CMK (cell line): ENCODE measurements at regions not wholly inside any gene's neighbourhood (a gene's known extent, or its start where the extent isn't known, plus 50 kb on each side); places are given as distances from the start of the nearest gene placed in this dataset.
"Not testable (repeated sequence)": the region's sequence is repeated elsewhere in the genome, so short reads cannot be mapped to it uniquely, and the experiment has no call there.

Experiments
- DNase-seq: peaks from one replicate; pipeline ENCODE4 v3.0.0-alpha.2; 2010; ENCODE audit warnings: low read depth

GRCh38 chr13:81383444-81383843 lies 1042.5 kb upstream of the SPRY2 start:
- no peak for DNase-seq

- DNase-seq, result no peak
Measured at GRCh38 chr13:81382246-81382645, 1041.3 kb upstream of the SPRY2 start.

GRCh38 chr13:81381560-81381959 lies 1040.6 kb upstream of the SPRY2 start:
- DNase-seq, result no peak

- no peak for DNase-seq
Measured at GRCh38 chr13:81379183-81379582, 1038.3 kb upstream of the SPRY2 start.

- no peak for DNase-seq
Measured at GRCh38 chr13:81377921-81378320, 1037.0 kb upstream of the SPRY2 start.

GRCh38 chr13:81375709-81376108 lies 1034.8 kb upstream of the SPRY2 start:
- DNase-seq, result no peak

- not testable (repeated sequence) for DNase-seq
Measured at GRCh38 chr13:81362711-81363110, 1021.8 kb upstream of the SPRY2 start.

- no peak for DNase-seq
Measured at GRCh38 chr13:81350056-81350455, 1009.1 kb upstream of the SPRY2 start.

GRCh38 chr13:81340118-81341069 lies 999.5 kb upstream of the SPRY2 start:
- DNase-seq, result not testable (repeated sequence)

- DNase-seq, result not testable (repeated sequence)
Measured at GRCh38 chr13:81339666-81340065, 998.7 kb upstream of the SPRY2 start.

GRCh38 chr13:81334481-81334880 lies 993.6 kb upstream of the SPRY2 start:
- DNase-seq, result no peak

- DNase-seq, result no peak
Measured at GRCh38 chr13:81326913-81327312, 986.0 kb upstream of the SPRY2 start.

- DNase-seq, result no peak
Measured at GRCh38 chr13:81320516-81320915, 979.6 kb upstream of the SPRY2 start.

GRCh38 chr13:81319351-81319750 lies 978.4 kb upstream of the SPRY2 start:
- no peak for DNase-seq

- DNase-seq, result no peak
Measured at GRCh38 chr13:81318231-81319019, 977.5 kb upstream of the SPRY2 start.

- no peak for DNase-seq
Measured at GRCh38 chr13:81314461-81314860, 973.5 kb upstream of the SPRY2 start.

GRCh38 chr13:81305928-81306327 lies 965.0 kb upstream of the SPRY2 start:
- no peak for DNase-seq

GRCh38 chr13:81304121-81304659 lies 963.3 kb upstream of the SPRY2 start:
- DNase-seq, result no peak

- DNase-seq, result no peak
Measured at GRCh38 chr13:81302677-81303076, 961.8 kb upstream of the SPRY2 start.

- DNase-seq, result no peak
Measured at GRCh38 chr13:81302125-81302524, 961.2 kb upstream of the SPRY2 start.

- DNase-seq, result no peak
Measured at GRCh38 chr13:81295177-81295576, 954.3 kb upstream of the SPRY2 start.

- no peak for DNase-seq
Measured at GRCh38 chr13:81293594-81294164, 952.8 kb upstream of the SPRY2 start.
